IPS-NIHi7 (cell line): ENCODE measurements at regions not wholly inside any gene's neighbourhood (a gene's known extent, or its start where the extent isn't known, plus 50 kb on each side); places are given as distances from the start of the nearest gene placed in this dataset.
A peak's percentile ranks its signal among the peaks of the same experiment; 100 is the strongest.
"Not testable (repeated sequence)": the region's sequence is repeated elsewhere in the genome, so short reads cannot be mapped to it uniquely, and the experiment has no call there.

ENCODE experiments used
- DNase-seq: peaks from one replicate; pipeline ENCODE4 v3.0.0; 2012; ENCODE audit warnings: mixed read lengths; ENCODE audit errors: extremely low spot score

DNA sequence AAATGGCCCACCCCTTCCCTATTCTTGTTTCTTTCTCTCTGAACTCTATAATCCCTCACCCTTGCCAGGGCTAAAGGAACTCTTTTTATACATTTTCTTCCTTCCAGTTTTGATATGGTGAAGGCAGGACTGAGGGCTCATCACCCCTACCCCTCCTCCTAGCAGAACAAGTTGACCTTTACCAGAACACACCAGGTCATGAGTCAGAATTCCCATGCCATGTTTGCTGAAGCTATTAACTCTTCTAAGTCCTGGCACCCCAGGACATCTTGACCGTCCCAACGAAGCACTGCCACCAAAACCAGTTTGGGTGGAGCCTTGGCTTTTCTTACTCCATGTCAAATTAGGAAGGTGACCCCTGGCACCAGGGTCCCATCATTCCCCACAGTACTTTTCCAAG lies 57.5 kb upstream of the DYNLT3 start:
- DNase-seq = no peak

DNA sequence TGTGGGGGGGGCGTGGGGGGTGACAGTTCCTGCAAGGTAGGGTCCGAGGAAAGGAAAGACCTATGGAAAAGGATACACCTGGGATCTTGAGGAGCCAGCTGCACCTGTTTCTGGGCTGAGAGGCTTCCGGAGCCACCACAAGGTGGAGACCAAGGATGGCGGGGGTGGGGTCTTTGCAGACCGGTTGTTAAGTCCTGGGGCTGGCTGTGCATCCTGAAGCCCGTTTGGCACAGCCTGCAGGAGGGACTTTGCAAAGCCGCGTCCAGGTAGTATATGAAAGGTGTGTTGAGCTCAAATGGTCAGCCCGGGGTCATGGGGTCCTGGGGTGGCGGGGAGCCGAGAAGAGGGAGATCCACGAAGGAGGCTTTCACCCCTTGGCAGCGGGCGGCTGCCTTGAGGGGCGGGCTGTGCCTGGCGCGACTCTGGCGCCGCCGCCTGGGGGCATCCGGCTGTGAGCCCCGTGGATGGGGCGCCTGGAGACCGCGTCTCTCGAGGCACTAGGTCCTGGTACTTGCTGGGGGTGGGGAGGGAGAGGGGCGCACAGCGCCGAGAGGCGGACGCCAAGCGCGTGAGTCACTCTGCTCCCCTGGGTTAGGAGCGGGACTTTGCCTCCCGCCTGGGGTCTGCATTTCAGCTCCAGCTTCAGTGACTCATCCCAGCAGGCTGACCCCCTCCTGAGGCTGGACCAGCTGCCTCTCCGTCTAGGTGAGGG lies 58.2 kb upstream of the DYNLT3 start:
- peak; percentile 87 for DNase-seq

DNA sequence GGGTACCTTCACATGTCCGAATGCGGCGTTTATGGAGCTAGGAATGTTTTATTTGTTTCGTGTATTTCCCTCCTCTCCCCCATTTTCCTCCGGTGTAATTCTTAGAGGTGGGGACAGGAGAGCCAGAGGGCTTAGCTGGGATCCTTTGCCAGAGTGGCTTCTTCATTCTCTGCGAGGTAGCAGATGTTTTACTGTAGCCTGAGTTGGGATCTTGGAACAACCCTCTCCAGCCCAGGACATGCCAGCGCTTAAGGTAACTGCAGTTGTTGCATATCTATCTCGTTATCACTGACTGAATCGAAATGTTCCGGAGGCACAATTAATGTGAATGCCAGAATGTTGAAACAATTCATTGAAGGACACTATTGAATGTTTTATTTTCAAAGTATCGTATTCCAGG lies 59.0 kb upstream of the DYNLT3 start:
- peak; percentile 15 for DNase-seq

DNA sequence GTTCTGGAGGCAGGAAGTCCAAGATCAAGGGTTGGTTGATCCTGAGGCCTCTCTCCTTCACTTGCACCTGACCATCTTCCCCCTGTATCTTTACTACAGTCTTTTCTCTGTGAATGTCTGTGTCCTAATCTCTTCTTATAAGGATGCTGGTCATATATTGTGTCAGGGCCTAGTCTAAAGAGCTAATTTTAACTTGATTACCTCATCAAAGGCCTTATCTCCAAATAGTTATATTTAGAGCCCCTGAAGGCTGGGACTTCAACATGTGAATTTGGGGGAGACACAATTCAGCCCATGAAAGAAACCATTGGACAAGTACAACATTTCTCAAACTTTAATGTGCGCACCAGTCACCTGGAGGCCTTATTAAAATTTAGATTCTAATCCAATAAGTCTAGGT lies 62.8 kb upstream of the DYNLT3 start:
- DNase-seq = no peak

DNA sequence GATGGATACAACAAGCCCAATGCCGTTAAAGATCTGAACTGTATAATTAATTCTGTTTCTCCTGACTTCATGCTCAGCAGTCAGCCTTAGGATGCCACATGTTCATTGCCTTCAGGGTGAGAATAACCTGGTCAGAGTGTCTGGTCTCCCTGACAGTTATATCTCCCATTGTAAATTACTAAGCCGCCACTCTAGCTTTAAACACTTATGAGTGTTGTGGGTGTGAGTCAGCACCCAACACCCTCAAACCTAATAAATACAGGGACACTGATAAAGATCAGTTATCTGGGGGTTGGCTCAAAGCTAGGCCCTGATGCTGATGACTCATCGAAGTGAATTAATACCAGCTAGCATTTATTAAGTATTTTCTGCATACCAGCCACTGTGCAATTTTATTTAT lies 64.9 kb upstream of the DYNLT3 start:
- no peak for DNase-seq

DNA sequence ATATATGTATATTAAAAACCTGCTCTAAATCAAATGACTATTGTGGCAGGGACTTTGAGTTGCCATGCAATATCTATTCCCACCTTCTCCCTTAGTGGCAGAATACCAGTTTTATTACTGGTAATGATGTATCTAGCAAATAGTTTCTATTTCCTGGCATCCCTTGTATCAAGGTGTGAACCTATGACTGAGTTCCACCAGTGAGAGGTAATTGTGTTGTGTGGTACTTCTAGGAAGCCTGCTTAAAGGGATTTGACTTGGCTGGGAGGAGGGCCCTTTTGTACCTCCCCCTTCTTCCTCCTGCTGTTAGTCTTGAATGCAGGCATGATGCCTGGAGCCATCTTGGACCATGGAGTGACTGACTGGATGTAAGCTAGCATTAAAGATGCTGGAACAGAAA lies 65.4 kb upstream of the DYNLT3 start:
- no peak for DNase-seq

DNA sequence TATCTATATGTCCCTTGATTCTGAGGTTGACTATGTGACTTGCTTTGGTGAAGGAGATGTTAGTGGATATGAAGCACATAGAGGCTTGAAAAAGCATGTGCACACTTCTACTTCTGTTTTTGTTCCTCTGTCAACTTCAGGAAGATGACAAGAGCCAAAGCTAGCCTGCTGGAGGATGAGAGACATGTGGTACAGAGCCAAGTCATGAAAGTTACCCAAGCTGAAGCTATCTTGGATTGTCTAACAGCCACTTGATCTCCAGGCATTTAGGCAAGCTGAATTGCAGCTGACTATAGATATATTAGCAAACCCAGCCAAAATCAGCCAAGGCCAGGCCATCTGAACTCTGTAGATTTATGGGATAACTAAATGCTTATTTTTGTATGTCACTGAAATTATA lies 70.8 kb upstream of the DYNLT3 start:
- no peak for DNase-seq

DNA sequence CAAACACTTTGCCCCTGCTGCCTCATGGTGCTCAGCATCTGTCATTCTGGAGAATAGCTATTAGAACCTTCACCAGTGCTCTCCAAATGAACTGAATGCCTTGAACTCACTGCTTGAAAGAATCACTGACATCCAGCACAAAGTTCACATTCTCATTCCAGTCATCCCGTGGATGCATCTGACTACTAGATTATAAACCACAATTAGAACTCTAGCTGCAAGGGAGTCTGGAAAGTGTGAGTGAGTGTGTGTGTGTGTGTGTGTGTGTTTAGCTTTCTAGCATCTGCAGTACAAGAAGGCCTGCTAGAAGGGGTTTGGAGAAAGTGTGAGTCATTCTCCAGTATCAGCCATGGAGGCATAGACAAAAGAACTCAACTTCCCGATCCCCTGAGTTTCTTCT lies 71.3 kb upstream of the DYNLT3 start:
- DNase-seq = no peak

DNA sequence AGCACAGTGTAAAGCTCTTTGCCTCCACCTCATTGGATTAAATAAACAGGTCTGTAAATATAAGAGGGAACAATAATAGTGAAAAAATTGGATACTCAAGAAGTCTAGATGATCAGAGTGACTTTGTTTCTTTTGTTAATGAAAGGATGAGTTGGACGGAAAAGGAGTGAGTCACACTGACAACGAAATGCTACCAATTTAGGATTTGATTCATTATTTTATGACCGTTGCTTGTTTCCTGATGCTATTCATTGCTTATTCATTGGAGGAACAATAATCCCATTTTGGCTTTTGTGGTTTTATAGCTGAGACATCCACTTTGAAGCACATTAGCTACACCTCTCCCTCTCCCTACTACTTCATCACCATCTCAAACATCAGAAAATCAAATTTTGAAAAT lies 74.4 kb upstream of the DYNLT3 start:
- DNase-seq = no peak

DNA sequence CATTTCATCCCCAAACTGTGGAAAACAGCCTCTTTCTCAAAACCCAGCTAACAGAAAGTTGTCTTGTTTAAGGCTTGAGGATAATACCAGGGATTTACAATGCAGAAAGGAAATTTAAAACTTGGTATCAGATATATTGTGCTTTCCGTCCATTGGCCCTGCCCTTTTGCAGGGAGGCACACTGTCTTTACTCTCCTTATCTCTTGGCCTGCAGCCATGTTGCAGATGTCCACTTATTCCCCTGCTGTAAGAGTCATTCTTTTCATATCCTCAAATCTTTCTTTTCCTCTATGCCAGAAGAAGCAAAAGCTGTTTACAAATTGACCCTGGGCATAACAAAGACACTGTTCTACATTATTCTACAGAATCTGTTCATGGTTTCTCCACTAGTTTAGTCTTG lies 75.6 kb upstream of the DYNLT3 start:
- no peak for DNase-seq

DNA sequence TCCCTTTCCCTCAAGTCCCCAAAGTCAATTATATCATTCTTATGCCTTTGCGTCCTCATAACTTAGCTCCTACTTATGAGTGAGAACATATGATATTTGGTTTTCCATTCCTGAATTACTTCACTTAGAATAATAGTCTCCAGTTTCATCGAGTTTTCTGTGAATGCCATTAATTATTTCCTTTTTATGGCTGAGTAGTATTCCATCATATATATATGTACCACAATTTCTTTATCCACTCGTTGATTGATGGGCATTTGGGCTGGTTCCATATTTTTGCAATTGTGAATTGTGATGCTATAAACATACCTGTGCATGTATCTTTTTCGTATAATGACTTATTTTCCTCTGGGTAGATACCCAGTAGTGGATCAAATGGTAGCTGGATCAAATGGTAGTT lies 78.4 kb upstream of the DYNLT3 start:
- DNase-seq = not testable (repeated sequence)

DNA sequence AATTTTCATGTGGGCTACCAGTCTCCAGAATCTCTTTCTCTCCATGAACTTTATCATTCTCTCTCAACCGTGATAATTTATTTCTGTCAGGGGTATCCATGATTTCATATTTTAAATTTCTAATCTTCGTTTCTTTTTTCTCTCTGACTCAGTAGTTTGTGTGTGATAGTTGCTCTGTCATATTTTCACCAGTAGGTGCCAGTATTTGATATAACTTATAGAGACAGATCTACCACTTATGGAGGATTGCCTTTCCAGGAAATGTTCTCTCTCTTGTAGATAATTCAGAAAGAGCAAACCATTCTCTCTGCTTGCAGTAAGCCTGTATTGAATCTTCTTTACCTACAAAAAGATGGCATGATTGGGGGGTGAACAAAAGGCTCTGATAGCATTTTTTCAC lies 79.3 kb upstream of the DYNLT3 start:
- peak; percentile 32 for DNase-seq

DNA sequence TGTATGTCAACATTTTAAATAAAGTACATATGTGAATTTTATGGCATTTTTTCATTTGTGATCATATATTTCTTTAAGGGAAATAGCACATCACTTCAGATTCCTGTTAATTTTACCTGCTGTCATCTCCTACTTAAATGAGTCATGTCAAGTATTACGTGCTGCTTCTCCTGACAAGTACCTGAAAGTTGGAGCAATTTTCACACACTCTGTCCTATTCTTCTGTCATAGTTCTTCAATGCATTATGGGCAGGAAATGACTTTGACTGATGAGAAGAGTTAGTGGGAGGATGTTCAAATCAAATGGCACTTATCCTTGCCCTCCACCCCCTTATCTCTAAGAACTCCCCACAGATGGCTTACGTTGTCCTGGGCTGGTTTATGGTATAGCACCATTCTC lies 64.2 kb upstream of the SYTL5 start:
- DNase-seq = no peak

DNA sequence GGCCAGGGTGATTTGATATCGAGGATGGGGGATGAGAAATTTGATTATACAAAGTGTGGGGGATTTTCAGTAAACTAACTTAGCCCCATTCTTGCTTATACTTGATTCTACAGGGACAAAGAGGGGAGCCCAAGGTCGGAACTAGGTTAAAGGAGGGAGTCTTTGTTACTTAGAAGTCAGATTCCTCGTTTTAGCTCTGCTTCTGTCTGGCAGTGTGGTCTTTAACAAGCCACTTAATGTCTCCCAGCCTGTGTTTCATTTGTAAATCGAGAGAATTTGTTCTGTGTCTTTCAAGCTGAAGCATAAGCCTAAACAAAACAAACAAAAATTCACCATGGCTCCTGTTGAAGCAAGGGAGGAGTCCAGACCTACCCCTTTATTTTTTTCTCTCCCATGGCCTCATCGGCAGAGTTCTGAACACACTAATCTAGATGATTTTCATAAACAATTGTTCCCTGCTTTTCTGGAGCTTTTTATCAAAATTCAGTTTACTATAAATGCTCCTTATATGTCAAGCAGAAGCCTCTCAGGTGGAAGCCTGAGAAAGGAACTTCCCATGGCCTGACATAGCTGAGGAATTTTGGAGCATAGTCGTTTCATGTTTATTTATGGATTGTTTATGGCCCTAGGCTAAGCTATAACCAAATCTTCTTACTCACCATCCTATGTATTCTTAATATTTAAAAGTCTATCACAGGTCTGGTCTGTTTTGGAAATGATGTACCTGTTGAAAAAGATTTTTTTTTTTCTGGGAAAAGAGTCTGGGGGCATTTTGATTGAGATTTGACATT lies 62.6 kb upstream of the SYTL5 start:
- no peak for DNase-seq

DNA sequence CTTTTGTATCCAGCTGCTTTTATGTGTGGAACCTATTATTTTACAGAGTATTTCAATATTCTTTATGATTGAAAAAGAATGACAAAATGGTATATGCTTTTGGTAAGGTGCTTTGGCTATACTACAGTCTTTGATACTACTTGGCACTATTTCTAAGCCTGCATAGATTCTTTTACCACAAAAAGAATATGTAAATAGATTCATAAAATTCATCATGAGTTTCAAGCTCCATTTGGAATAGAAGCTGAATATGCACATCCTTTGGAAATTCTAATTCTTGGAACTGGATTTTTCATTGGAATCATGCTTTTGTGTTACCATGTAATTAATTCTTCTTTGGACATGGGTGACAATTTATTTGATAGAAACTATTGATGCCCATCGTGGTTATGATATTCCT lies 60.2 kb upstream of the SYTL5 start:
- DNase-seq = no peak

DNA sequence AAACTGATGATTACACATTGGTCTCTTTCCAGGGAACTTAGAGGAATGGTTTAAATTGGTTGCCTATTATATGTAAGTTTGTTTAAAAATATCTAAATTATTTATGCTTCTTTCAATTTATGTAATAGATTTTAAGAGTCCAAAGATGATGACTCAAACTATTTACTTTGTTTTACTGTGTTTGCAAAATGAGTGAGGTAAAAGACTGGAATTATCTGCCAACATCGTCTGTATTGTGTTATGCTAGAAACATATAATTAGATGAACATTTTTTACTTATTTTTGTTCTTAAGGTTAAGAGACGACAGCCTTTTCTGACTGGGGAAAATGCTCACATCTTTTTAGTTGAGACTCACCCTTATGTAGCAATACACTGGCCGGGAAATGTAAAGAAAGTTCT lies 51.1 kb upstream of the SYTL5 start:
- DNase-seq = no peak

DNA sequence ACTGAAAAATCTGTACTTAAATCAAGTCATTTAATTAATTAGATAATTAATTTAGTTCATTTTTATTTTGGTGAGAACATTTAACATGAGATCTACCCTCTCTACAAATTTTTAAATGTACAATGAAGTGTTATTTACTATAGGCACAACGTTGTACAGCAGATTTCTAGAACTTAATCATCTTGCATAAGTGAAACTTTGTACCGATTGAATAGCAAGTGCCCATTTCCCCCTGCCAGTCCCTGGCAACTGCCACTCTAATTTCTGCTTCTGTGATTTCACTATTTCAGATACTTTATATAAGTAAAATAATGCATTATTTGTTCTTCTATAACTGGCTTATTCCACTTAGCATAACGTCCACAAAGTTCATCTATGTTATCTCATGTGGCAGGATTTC lies 50.1 kb upstream of the SYTL5 start:
- no peak for DNase-seq
